GM10266 (cell line): ENCODE measurements at regions not wholly inside any gene's neighbourhood (a gene's known extent, or its start where the extent isn't known, plus 50 kb on each side); places are given as distances from the start of the nearest gene placed in this dataset.

Experiments used
- DNase-seq: peaks from one replicate; pipeline ENCODE4 v3.0.0; 2012; ENCODE audit errors: extremely low spot score
- CTCF ChIP-seq: IDR thresholded peaks from 2 replicates; pipeline ENCODE4 v1.5.1; 2012; ENCODE audit warnings: mild to moderate bottlenecking, low read depth; ENCODE audit not compliant: control insufficient read depth, insufficient read depth; ENCODE audit errors: missing control alignments

- no peak for TF ChIP-seq CTCF
These were observed 338.0 kb upstream of the ZMIZ1 start for GRCh38 chr10:78730754-78731153.

GRCh38 chr10:78731675-78732074, 337.1 kb upstream of the ZMIZ1 start:
- TF ChIP-seq CTCF, result no peak
- DNase-seq, result no peak

More at GRCh38 chr10:78730754-78731153, 338.0 kb upstream of the ZMIZ1 start:
- DNase-seq, result no peak

DNA sequence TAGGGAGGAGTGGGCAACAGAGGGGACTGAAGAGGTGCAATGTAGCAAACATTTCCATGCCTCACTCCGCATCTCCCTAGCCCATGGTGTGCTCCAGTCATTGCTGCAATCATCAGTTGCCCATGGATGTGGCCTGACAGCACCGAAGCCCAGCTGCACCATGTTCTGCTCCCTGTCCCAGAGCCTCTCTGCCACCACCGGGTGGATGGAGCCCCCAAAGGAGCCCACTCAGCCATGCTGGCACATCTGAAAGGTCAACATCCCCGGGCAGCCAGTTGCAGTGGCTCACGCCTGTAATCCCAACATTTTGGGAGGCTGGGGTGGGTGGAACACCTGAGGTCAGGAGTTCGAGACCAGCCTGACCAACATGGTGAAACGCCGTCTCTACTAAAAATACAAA, 336.4 kb upstream of the ZMIZ1 start:
- TF ChIP-seq CTCF, result no peak

GRCh38 chr10:78736926-78737630, 331.7 kb upstream of the ZMIZ1 start:
- DNase-seq, result no peak
- no peak for TF ChIP-seq CTCF

More for the DNA sequence above, 336.4 kb upstream of the ZMIZ1 start:
- no peak for DNase-seq

- no peak for DNase-seq
- TF ChIP-seq CTCF, result no peak
These were observed 330.6 kb upstream of the ZMIZ1 start for GRCh38 chr10:78737883-78738856.

DNA sequence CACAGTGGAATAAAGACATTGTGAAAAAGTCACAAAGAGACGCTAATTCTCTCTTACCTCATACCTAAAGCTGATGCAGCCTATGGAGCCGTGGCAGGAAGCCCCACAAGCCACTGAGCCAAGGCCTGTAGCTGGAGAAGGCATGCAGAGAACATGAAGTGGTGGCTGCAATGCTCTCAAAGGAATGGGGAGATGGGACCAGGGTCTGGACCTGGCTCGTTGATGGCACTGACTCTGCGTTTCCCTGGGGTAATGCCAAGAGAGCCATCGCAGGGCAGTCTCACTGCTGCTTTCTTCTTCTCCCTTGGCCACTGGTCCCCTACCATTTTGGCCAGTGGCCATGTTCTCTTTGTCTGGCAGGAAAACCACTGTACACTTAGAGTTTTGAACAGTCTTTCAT, 329.9 kb upstream of the ZMIZ1 start:
- no peak for TF ChIP-seq CTCF
- no peak for DNase-seq

- no peak for DNase-seq
- no peak for TF ChIP-seq CTCF
These were observed 329.2 kb upstream of the ZMIZ1 start for GRCh38 chr10:78739444-78740053.
